Vagina (tissue), 2 donors: ENCODE measurements at regions not wholly inside any gene's neighbourhood (a gene's known extent, or its start where the extent isn't known, plus 50 kb on each side); places are given as distances from the start of the nearest gene placed in this dataset.

Experiments
- DNase-seq, 2 donors: peaks; one replicate each; pipeline ENCODE4 v3.0.0-alpha.2; 2017; ENCODE audit errors: extremely low spot score in 2 of 2
- H3K27ac ChIP-seq: fragments of 200-600 bp; sonication (generic); one replicate; pipeline ENCODE4 v1.5.1; 2019
- H3K27me3 ChIP-seq: fragments of 200-600 bp; sonication (generic); one replicate; pipeline ENCODE4 v1.5.1; 2019
- H3K36me3 ChIP-seq, 2 donors: fragments of 200-600 bp; sonication (generic); one replicate each; pipeline ENCODE4 v1.5.1; 2017 to 2019
- H3K4me1 ChIP-seq: fragments of 200-600 bp; sonication (generic); one replicate; pipeline ENCODE4 v1.5.1; 2019
- H3K4me3 ChIP-seq, 2 donors: fragments of 200-600 bp; sonication (generic); 1 replicate in 1 of 2; 2 replicates in 1 of 2; pipeline ENCODE4 v1.5.1; 2016 to 2019
- H3K9me3 ChIP-seq: fragments of 200-600 bp; sonication (generic); one replicate; pipeline ENCODE4 v1.5.1; 2019
- POLR2A ChIP-seq, 2 donors: fragments of 450-650 bp; IDR thresholded peaks; one replicate each; pipeline ENCODE4 v1.6.1; 2017; ENCODE audit warnings: antibody characterized with exemption in 2 of 2, mild to moderate bottlenecking in 2 of 2, moderate library complexity in 2 of 2
- POLR2AphosphoS5 ChIP-seq, 2 donors: sonication (generic); formaldehyde crosslinking; IDR thresholded peaks; one replicate each; pipeline ENCODE4 v1.9.0; 2017; ENCODE audit warnings: antibody characterized with exemption in 2 of 2, mild to moderate bottlenecking in 2 of 2, low read depth in 1 of 2; ENCODE audit not compliant: insufficient read depth in 1 of 2
- intact Hi-C: fragments of 100-400 bp; cut with DNase I; formaldehyde crosslinking; loops from one replicate; pipeline ENCODE4 v1.15.1; 2023
- TF ChIP-seq, protein P1 (sequence below), 3 experiments: fragments of 450-650 bp in 2 of 3; fragments of 200-600 bp in 1 of 3; sonication (generic) in 1 of 3; IDR thresholded peaks; one replicate each; pipeline ENCODE4 v1.5.1; 2017 to 2019; ENCODE audit warnings: antibody characterized with exemption in 3 of 3, mild to moderate bottlenecking in 2 of 3, moderate library complexity in 2 of 3

DNA sequence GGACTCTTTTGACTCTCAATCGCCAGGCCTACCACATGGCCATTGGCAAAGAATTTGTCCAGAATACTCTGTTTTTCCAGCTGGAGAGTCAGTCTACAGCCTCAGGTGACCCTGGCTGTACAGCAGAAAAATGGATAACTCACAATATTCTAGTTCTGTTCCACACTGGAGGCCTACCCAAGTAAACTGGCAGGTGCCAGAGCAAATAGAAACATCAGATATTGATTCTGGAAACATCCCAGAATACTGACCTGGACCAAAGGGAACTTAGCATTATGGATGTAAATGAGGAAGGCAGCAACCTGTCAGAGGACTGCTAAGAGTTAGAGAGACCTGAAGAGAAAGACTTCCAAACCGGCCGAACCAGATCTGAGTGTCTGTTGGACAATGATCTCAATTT is 147.9 kb upstream of the SMAD1 start:
- H3K27ac ChIP-seq, result no peak overlapping the region
- no peak for DNase-seq
- intact Hi-C loops, result no loop called here
- H3K36me3 ChIP-seq, result no peaks in the 10 kb centered on the region
- TF ChIP-seq, protein P1, sequence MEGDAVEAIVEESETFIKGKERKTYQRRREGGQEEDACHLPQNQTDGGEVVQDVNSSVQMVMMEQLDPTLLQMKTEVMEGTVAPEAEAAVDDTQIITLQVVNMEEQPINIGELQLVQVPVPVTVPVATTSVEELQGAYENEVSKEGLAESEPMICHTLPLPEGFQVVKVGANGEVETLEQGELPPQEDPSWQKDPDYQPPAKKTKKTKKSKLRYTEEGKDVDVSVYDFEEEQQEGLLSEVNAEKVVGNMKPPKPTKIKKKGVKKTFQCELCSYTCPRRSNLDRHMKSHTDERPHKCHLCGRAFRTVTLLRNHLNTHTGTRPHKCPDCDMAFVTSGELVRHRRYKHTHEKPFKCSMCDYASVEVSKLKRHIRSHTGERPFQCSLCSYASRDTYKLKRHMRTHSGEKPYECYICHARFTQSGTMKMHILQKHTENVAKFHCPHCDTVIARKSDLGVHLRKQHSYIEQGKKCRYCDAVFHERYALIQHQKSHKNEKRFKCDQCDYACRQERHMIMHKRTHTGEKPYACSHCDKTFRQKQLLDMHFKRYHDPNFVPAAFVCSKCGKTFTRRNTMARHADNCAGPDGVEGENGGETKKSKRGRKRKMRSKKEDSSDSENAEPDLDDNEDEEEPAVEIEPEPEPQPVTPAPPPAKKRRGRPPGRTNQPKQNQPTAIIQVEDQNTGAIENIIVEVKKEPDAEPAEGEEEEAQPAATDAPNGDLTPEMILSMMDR (IDR thresholded peaks at IDR 0.05), result no peak
- TF ChIP-seq POLR2A (IDR thresholded peaks at IDR 0.05) (no peak), POLR2AphosphoS5 (IDR thresholded peaks at IDR 0.05; ENCODE audit: insufficient read depth in 1 of 2, low read depth in 1 of 2) (no peak)
- H3K9me3 ChIP-seq, result no peaks in the 10 kb centered on the region
- no peak overlapping the region for H3K4me3 ChIP-seq
- no peaks in the 10 kb centered on the region for H3K27me3 ChIP-seq
- no peaks in the 10 kb centered on the region for H3K4me1 ChIP-seq

DNA sequence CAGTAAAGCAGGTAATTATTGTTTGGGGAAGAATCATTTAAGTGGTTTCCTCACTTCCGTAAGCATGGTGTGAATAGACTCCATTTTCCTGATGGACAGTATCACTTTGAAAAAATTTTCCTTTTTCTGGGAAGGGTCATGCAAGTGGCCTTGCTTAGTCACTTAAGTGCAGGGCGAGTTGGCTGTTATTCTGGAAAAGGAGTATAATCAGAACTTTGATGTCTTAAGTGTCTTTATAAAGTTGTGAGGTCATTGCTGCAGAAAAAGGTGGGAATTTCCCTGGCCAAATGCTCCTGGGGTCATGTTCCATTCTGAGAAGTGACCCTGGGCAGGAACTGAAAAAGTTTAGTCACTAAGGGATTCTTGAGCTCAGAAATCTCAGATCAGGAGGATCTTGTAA is 146.1 kb upstream of the OTUD4 start:
- Histone ChIP-seq H3K4me1 (no peaks in the 10 kb centered on the region), H3K27me3 (no peaks in the 10 kb centered on the region), H3K9me3 (no peaks in the 10 kb centered on the region), H3K4me3 (no peak overlapping the region), H3K27ac (no peak overlapping the region), H3K36me3 (no peaks in the 10 kb centered on the region)
- intact Hi-C loops, result no loop called here
- DNase-seq, result no peak
- TF ChIP-seq POLR2A (IDR thresholded peaks at IDR 0.05) (no peak), POLR2AphosphoS5 (IDR thresholded peaks at IDR 0.05; ENCODE audit: insufficient read depth in 1 of 2, low read depth in 1 of 2) (no peak)

DNA sequence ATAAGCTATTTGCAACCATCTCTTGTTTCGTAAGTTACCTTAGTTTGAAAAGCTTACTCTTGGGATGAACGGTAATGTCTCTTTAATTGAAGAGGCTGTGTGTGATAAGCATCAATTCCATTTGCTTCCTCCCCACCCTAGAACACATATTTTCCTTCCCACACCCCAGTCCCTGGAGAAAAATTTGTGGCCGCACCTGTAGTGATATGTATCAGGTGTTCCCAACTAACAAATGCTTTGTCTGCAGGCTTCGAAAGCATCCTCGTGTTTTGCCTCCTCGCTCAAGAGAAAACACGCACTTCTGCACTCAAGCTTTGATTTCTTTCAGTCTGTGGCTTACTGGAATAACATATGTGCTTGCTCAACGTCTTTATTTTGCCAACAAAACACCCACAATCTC is 143.8 kb upstream of the OTUD4 start:
- Histone ChIP-seq H3K27ac (no peak overlapping the region), H3K27me3 (no peaks in the 10 kb centered on the region), H3K36me3 (no peaks in the 10 kb centered on the region), H3K9me3 (no peaks in the 10 kb centered on the region), H3K4me1 (peaks cover 11% of the 10 kb centered on the region), H3K4me3 (no peak overlapping the region)
- no peak for DNase-seq
- TF ChIP-seq POLR2AphosphoS5 (IDR thresholded peaks at IDR 0.05; ENCODE audit: insufficient read depth in 1 of 2, low read depth in 1 of 2), result no peak
- intact Hi-C loops, result no loop called here

DNA sequence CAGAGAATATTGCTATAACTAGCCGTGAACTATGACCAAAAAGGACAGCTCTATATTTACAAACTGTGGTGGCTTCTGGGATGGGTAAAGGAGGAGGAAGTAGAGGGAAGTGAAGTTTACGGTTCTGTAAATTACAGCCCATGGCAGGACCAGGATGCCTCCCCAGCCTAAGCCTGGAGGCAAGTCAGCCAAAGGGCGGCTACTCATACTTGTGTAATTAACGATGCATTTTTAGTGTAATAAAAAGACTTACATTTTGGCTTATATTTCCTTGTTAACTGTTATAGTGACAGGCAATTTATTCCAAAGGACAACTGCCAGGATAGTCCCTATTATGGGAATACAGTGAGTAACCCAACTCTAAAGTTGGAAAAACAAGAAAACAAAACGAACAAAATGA is 139.9 kb upstream of the OTUD4 start:
- H3K4me1 ChIP-seq, result peaks cover 11% of the 10 kb centered on the region
- no peaks in the 10 kb centered on the region for H3K9me3 ChIP-seq
- H3K4me3 ChIP-seq, result no peak overlapping the region
- H3K27me3 ChIP-seq, result no peaks in the 10 kb centered on the region
- H3K27ac ChIP-seq, result no peak overlapping the region
- DNase-seq, result no peak
- H3K36me3 ChIP-seq, result no peaks in the 10 kb centered on the region
- TF ChIP-seq POLR2AphosphoS5 (IDR thresholded peaks at IDR 0.05; ENCODE audit: insufficient read depth in 1 of 2, low read depth in 1 of 2) (no peak), POLR2A (IDR thresholded peaks at IDR 0.05) (no peak)
- TF ChIP-seq, protein P1 (IDR thresholded peaks at IDR 0.05), result no peak
- intact Hi-C loops, result no loop called here

DNA sequence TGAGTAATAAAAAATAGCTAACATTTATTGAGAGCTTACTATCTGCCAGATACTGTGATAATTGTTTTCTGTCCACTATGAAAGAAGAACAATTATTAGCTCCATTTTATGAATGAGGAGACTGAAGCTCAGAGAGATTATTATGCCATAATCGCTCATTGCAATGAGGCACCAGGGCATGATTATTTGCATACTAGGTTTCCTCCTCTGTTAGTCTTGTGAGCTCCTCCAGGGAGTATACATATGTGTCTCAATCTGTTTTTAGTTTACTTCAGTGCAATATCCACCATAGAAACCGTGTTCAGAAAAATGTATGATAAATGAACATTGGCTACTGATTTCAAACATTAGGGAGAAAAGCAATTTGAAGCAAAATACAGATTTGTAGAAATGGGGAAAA is 139.4 kb upstream of the OTUD4 start:
- intact Hi-C loops, result no loop called here
- DNase-seq, result no peak
- H3K27me3 ChIP-seq, result no peaks in the 10 kb centered on the region
- H3K27ac ChIP-seq, result no peak overlapping the region
- TF ChIP-seq POLR2AphosphoS5 (IDR thresholded peaks at IDR 0.05; ENCODE audit: insufficient read depth in 1 of 2, low read depth in 1 of 2) (no peak), POLR2A (IDR thresholded peaks at IDR 0.05) (no peak)
- TF ChIP-seq, protein P1 (IDR thresholded peaks at IDR 0.05), result no peak
- no peak overlapping the region for H3K4me3 ChIP-seq
- no peaks in the 10 kb centered on the region for H3K36me3 ChIP-seq
- peaks cover 11% of the 10 kb centered on the region for H3K4me1 ChIP-seq
- no peaks in the 10 kb centered on the region for H3K9me3 ChIP-seq

DNA sequence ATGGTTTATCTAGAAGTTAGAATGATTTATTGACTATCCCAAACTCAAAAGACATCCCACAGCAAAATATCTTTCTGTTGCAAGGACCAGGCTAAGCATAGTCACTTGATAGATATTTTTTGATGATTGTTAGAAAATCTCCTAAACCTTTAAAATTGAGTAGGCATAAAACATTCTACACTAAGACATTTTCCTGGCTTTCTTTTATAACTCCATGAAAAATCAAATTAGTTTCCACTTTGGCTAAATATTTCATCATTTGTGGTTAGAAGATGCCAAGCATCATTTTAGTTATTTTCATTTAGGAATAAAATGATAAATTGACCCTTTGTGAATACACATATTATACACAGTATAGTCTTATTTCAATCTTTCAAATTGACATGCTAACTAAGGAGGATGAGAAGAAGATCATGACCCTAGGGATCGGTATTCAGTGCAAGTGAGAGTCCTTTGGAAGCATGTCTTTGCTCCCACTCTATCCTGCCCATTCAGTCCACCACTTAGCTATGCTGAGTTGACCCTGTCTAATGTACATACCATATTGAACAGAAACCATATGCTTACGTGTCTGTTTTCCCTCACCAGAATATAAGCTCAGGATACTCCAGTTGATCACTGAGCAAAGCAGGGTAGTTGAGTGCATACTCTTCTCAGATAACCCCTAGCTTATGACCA is 136.6 kb upstream of the OTUD4 start:
- no peak overlapping the region for H3K27ac ChIP-seq
- H3K27me3 ChIP-seq, result no peaks in the 10 kb centered on the region
- intact Hi-C loops, result no loop called here
- no peaks in the 10 kb centered on the region for H3K36me3 ChIP-seq
- H3K9me3 ChIP-seq, result no peaks in the 10 kb centered on the region
- DNase-seq, result no peak
- no peak for TF ChIP-seq POLR2A (IDR thresholded peaks at IDR 0.05)
- no peak for TF ChIP-seq POLR2AphosphoS5 (IDR thresholded peaks at IDR 0.05; ENCODE audit: insufficient read depth in 1 of 2, low read depth in 1 of 2)
- TF ChIP-seq, protein P1 (IDR thresholded peaks at IDR 0.05), result no peak
- no peak overlapping the region for H3K4me3 ChIP-seq
- peaks cover 11% of the 10 kb centered on the region for H3K4me1 ChIP-seq
